Smooth muscle cell (in vitro differentiated cells): ENCODE measurements at regions not wholly inside any gene's neighbourhood (a gene's known extent, or its start where the extent isn't known, plus 50 kb on each side); places are given as distances from the start of the nearest gene placed in this dataset.

ENCODE experiments used
- DNase-seq: peaks from one replicate; lab custom pipeline; 2025; ENCODE audit not compliant: unreplicated experiment; lab: John Stamatoyannopoulos, UW
- H2AFZ ChIP-seq: fragments of 200-600 bp; sonication (generic); 2 replicates; pipeline ENCODE4 v1.6.0; 2016; ENCODE audit warnings: antibody characterized with exemption, low read depth, mild to moderate bottlenecking
- H3F3A ChIP-seq: fragments of 200-600 bp; sonication (generic); 2 replicates; pipeline ENCODE4 v1.6.0; 2017; ENCODE audit warnings: antibody characterized with exemption, low read depth
- H3K27ac ChIP-seq: fragments of 200-600 bp; sonication (generic); 2 replicates; pipeline ENCODE4 v1.5.1; 2016; ENCODE audit warnings: low read depth, mild to moderate bottlenecking
- H3K27me3 ChIP-seq: fragments of 200-600 bp; sonication (generic); 2 replicates; pipeline ENCODE4 v1.6.1; 2016; ENCODE audit warnings: low read depth, mild to moderate bottlenecking
- H3K36me3 ChIP-seq: fragments of 200-600 bp; sonication (generic); 2 replicates; pipeline ENCODE4 v1.5.1; 2016; ENCODE audit warnings: low read depth
- H3K4me1 ChIP-seq: fragments of 200-600 bp; sonication (generic); 2 replicates; pipeline ENCODE4 v1.5.1; 2016; ENCODE audit warnings: low read depth
- H3K4me2 ChIP-seq: fragments of 200-600 bp; sonication (generic); 2 replicates; pipeline ENCODE4 v1.6.0; 2016; ENCODE audit warnings: mild to moderate bottlenecking
- H3K4me3 ChIP-seq: fragments of 200-600 bp; sonication (generic); 2 replicates; pipeline ENCODE4 v1.5.1; 2016; ENCODE audit warnings: mild to moderate bottlenecking
- H3K79me2 ChIP-seq: fragments of 200-600 bp; sonication (generic); 2 replicates; pipeline ENCODE4 v1.6.0; 2016; ENCODE audit warnings: low read depth, mild to moderate bottlenecking
- H3K9ac ChIP-seq: fragments of 200-600 bp; sonication (generic); 2 replicates; pipeline ENCODE4 v1.6.0; 2016; ENCODE audit warnings: low read depth
- H3K9me3 ChIP-seq: fragments of 200-600 bp; sonication (generic); replicated peaks from 2 replicates; pipeline ENCODE4 v1.5.1; 2016; ENCODE audit warnings: low read depth
- H4K20me1 ChIP-seq: fragments of 200-600 bp; sonication (generic); 2 replicates; pipeline ENCODE4 v1.6.0; 2016; ENCODE audit warnings: low read depth
- CTCF ChIP-seq: fragments of 200-600 bp; sonication (generic); IDR thresholded peaks from 2 replicates; pipeline ENCODE4 v1.5.1; 2017; ENCODE audit warnings: borderline replicate concordance, mild to moderate bottlenecking, antibody characterized with exemption; ENCODE audit not compliant: insufficient read depth, poor library complexity, severe bottlenecking
- WGBS: methylation state at CpG from one replicate; pipeline ENCODE4 v1.1.7; 2016; ENCODE audit warnings: low lambda C conversion rate; 5-methylcytosine and 5-hydroxymethylcytosine counted together

- Histone ChIP-seq H4K20me1 (no peaks in the 10 kb centered on the region), H3K4me1 (peaks cover 9% of the 10 kb centered on the region), H3K9ac (no peak overlapping the region), H3K4me3 (no peak overlapping the region), H3K27ac (peak overlapping the region; percentile 94), H3K79me2 (no peaks in the 10 kb centered on the region), H3K9me3 (no peaks in the 10 kb centered on the region), H3K27me3 (no peaks in the 10 kb centered on the region), H3K4me2 (no peak overlapping the region), H3F3A (no peaks in the 10 kb centered on the region), H3K36me3 (no peaks in the 10 kb centered on the region), H2AFZ (no peak overlapping the region)
- TF ChIP-seq CTCF = no peak
- WGBS = 94% methylated on average over 7 of the region's 7 CpGs
- DNase-seq = no peak
Observed at GRCh38 chr2:150135223-150135883, 352.1 kb downstream of the RND3 start.

- no peaks in the 10 kb centered on the region for H4K20me1 ChIP-seq
- no peaks in the 10 kb centered on the region for H3F3A ChIP-seq
- no peaks in the 10 kb centered on the region for H3K27me3 ChIP-seq
- 50% methylated on average over 6 of the region's 6 CpGs for WGBS
- peak overlapping the region; percentile 74 for H3K9ac ChIP-seq
- H3K4me3 ChIP-seq = no peak overlapping the region
- DNase-seq = no peak
- no peaks in the 10 kb centered on the region for H3K9me3 ChIP-seq
- H3K79me2 ChIP-seq = no peaks in the 10 kb centered on the region
- peak overlapping the region; percentile 34 for H3K4me2 ChIP-seq
- no peak overlapping the region for H2AFZ ChIP-seq
- no peak for TF ChIP-seq CTCF
- peaks cover 9% of the 10 kb centered on the region for H3K4me1 ChIP-seq
- peak overlapping the region; percentile 94 for H3K27ac ChIP-seq
- no peaks in the 10 kb centered on the region for H3K36me3 ChIP-seq
Observed at GRCh38 chr2:150134223-150134857, 353.1 kb downstream of the RND3 start.

DNA sequence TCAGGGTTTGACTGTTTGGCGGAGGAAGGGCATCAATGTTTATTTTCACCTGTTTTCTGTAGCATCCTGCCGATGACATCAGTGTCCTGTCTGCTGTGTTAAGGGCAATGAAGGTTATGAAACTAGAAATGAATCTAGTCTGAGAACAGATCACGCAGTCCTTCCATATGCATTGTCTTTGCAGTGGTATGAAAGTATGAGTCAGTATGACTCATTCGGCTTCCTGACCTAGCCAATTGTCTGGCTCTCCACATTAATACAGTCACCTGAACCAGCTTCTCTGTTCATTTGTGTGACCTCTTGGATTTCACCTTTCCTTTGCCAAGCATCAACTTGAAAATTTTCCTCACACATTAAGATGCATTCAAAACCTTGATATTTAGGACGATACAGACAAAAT lies 353.8 kb downstream of the RND3 start:
- no peak overlapping the region for H3K4me3 ChIP-seq
- no peaks in the 10 kb centered on the region for H3K27me3 ChIP-seq
- H3K4me2 ChIP-seq = peak overlapping the region; percentile 34
- 69% methylated on average over 5 of the region's 5 CpGs for WGBS
- H3K27ac ChIP-seq = peak overlapping the region; percentile 94
- peaks cover 9% of the 10 kb centered on the region for H3K4me1 ChIP-seq
- no peak for TF ChIP-seq CTCF
- peak overlapping the region; percentile 74 for H3K9ac ChIP-seq
- DNase-seq = no peak
- H4K20me1 ChIP-seq = no peaks in the 10 kb centered on the region
- no peaks in the 10 kb centered on the region for H3K36me3 ChIP-seq
- H3K9me3 ChIP-seq = no peaks in the 10 kb centered on the region
- H3K79me2 ChIP-seq = no peaks in the 10 kb centered on the region
- H2AFZ ChIP-seq = no peak overlapping the region
- no peaks in the 10 kb centered on the region for H3F3A ChIP-seq
